ENCODE measurements at regions not wholly inside any gene's neighbourhood (a gene's known extent, or its start where the extent isn't known, plus 50 kb on each side); places are given as distances from the start of the nearest gene placed in this dataset.
"Not testable (repeated sequence)": the region's sequence is repeated elsewhere in the genome, so short reads cannot be mapped to it uniquely, and the experiment has no call there.

GRCh38 chr2:176907341-176907740 lies 305.3 kb upstream of the HNRNPA3 start:
- H3K36me3 ChIP-seq = no peaks in the 10 kb centered on the region
- TF ChIP-seq CTCF (IDR thresholded peaks at IDR 0.05) = no peak
- TF ChIP-seq POLR2A (IDR thresholded peaks at IDR 0.05) = no peak
- DNase-seq = no peak

GRCh38 chr2:176910828-176911227 lies 301.8 kb upstream of the HNRNPA3 start:
- H3K36me3 ChIP-seq = no peaks in the 10 kb centered on the region
- no peak for DNase-seq
- no peak overlapping the region for H3K4me3 ChIP-seq
- no peak for TF ChIP-seq POLR2A (IDR thresholded peaks at IDR 0.05)
- TF ChIP-seq CTCF (IDR thresholded peaks at IDR 0.05) = no peak
- no peak overlapping the region for H3K27ac ChIP-seq
- no peaks in the 10 kb centered on the region for H3K4me1 ChIP-seq
- no peaks in the 10 kb centered on the region for H3K9me3 ChIP-seq
- no peaks in the 10 kb centered on the region for H3K27me3 ChIP-seq

More at GRCh38 chr2:176907341-176907740, 305.3 kb upstream of the HNRNPA3 start:
- Histone ChIP-seq H3K4me1 (no peaks in the 10 kb centered on the region), H3K27ac (no peak overlapping the region), H3K4me3 (no peak overlapping the region), H3K9me3 (no peaks in the 10 kb centered on the region), H3K27me3 (no peaks in the 10 kb centered on the region)

GRCh38 chr2:176913955-176914354 lies 298.6 kb upstream of the HNRNPA3 start:
- Histone ChIP-seq H3K27me3 (no peaks in the 10 kb centered on the region), H3K9me3 (no peaks in the 10 kb centered on the region), H3K36me3 (no peaks in the 10 kb centered on the region), H3K27ac (no peak overlapping the region), H3K4me1 (no peaks in the 10 kb centered on the region), H3K4me3 (no peak overlapping the region)
- no peak for DNase-seq
- TF ChIP-seq POLR2A (IDR thresholded peaks at IDR 0.05) (no peak), CTCF (IDR thresholded peaks at IDR 0.05) (no peak)

GRCh38 chr2:176914371-176914770 lies 298.2 kb upstream of the HNRNPA3 start:
- TF ChIP-seq POLR2A (IDR thresholded peaks at IDR 0.05) = no peak
- no peak for TF ChIP-seq CTCF (IDR thresholded peaks at IDR 0.05)
- Histone ChIP-seq H3K36me3 (no peaks in the 10 kb centered on the region), H3K9me3 (no peaks in the 10 kb centered on the region), H3K4me1 (no peaks in the 10 kb centered on the region), H3K4me3 (no peak overlapping the region), H3K27ac (no peak overlapping the region), H3K27me3 (no peaks in the 10 kb centered on the region)
- DNase-seq = no peak

- not testable (repeated sequence) for H3K4me1 ChIP-seq, DNase-seq, H3K4me3 ChIP-seq, H3K36me3 ChIP-seq, H3K9me3 ChIP-seq, H3K27ac ChIP-seq, H3K27me3 ChIP-seq
Measured at GRCh38 chr2:176922545-176922944, 290.0 kb upstream of the HNRNPA3 start.

- no peaks in the 10 kb centered on the region for H3K4me1 ChIP-seq
- no peak overlapping the region for H3K4me3 ChIP-seq
- H3K27ac ChIP-seq = no peak overlapping the region
- no peak for DNase-seq
- H3K9me3 ChIP-seq = no peaks in the 10 kb centered on the region
- TF ChIP-seq CTCF (IDR thresholded peaks at IDR 0.05) (no peak), POLR2A (IDR thresholded peaks at IDR 0.05) (no peak)
- no peaks in the 10 kb centered on the region for H3K27me3 ChIP-seq
- no peaks in the 10 kb centered on the region for H3K36me3 ChIP-seq
Measured at GRCh38 chr2:176923205-176923604, 289.4 kb upstream of the HNRNPA3 start.

Data from Peyer's patch (tissue), 4 donors.